ENCODE measurements at regions not wholly inside any gene's neighbourhood (a gene's known extent, or its start where the extent isn't known, plus 50 kb on each side); places are given as distances from the start of the nearest gene placed in this dataset.
"Not testable (repeated sequence)": the region's sequence is repeated elsewhere in the genome, so short reads cannot be mapped to it uniquely, and the experiment has no call there.

- no peak for DNase-seq
These were observed 230.3 kb upstream of the PTPRD start for GRCh38 chr9:10843151-10843550.

- DNase-seq: no peak
These were observed 243.0 kb upstream of the PTPRD start for GRCh38 chr9:10855847-10856246.

- DNase-seq: no peak
These were observed 246.0 kb upstream of the PTPRD start for GRCh38 chr9:10858817-10859216.

GRCh38 chr9:10863476-10863875, 250.7 kb upstream of the PTPRD start:
- no peak for DNase-seq

GRCh38 chr9:10867194-10867593, 254.4 kb upstream of the PTPRD start:
- DNase-seq: no peak

- no peak for DNase-seq
These were observed 256.9 kb upstream of the PTPRD start for GRCh38 chr9:10869687-10870086.

- DNase-seq: no peak
These were observed 261.2 kb upstream of the PTPRD start for GRCh38 chr9:10873999-10874398.

GRCh38 chr9:10875752-10876151, 262.9 kb upstream of the PTPRD start:
- no peak for DNase-seq

GRCh38 chr9:10876333-10876732, 263.5 kb upstream of the PTPRD start:
- DNase-seq: no peak

- not testable (repeated sequence) for DNase-seq
These were observed 277.5 kb upstream of the PTPRD start for GRCh38 chr9:10890266-10890665.

- DNase-seq: no peak
These were observed 286.7 kb upstream of the PTPRD start for GRCh38 chr9:10899509-10899908.

- DNase-seq: no peak
These were observed 291.2 kb upstream of the PTPRD start for GRCh38 chr9:10903969-10904368.

GRCh38 chr9:10910779-10911178, 298.0 kb upstream of the PTPRD start:
- DNase-seq: no peak

GRCh38 chr9:10911373-10911772, 298.6 kb upstream of the PTPRD start:
- no peak for DNase-seq

GRCh38 chr9:10917001-10917400, 304.2 kb upstream of the PTPRD start:
- DNase-seq: no peak

- DNase-seq: no peak
These were observed 308.9 kb upstream of the PTPRD start for GRCh38 chr9:10921671-10922070.

- no peak for DNase-seq
These were observed 313.1 kb upstream of the PTPRD start for GRCh38 chr9:10925896-10926295.

- DNase-seq: no peak
These were observed 315.6 kb upstream of the PTPRD start for GRCh38 chr9:10928372-10928771.

GRCh38 chr9:10930081-10930480, 317.3 kb upstream of the PTPRD start:
- no peak for DNase-seq

- DNase-seq: no peak
These were observed 334.0 kb upstream of the PTPRD start for GRCh38 chr9:10946676-10947410.

GRCh38 chr9:10957878-10958277, 345.1 kb upstream of the PTPRD start:
- DNase-seq: no peak

GRCh38 chr9:10961883-10962282, 349.1 kb upstream of the PTPRD start:
- no peak for DNase-seq

- DNase-seq: no peak
These were observed 370.4 kb upstream of the PTPRD start for GRCh38 chr9:10983251-10983650.

- no peak for DNase-seq
These were observed 386.8 kb upstream of the PTPRD start for GRCh38 chr9:10999646-11000045.

GRCh38 chr9:11001546-11001945, 388.7 kb upstream of the PTPRD start:
- DNase-seq: no peak

Measured in NCI-H1436 (cell line).